Panc1 (cell line): ENCODE measurements at regions not wholly inside any gene's neighbourhood (a gene's known extent, or its start where the extent isn't known, plus 50 kb on each side); places are given as distances from the start of the nearest gene placed in this dataset.

Experiments
- ATAC-seq: fragments of 200-7000 bp; cut with Tn5 transposase; 2 replicates; pipeline ENCODE4 v1.9.1; 2020; ENCODE audit warnings: mild to moderate bottlenecking, moderate library complexity
- BruUV-seq: library from RNA; stranded (reverse); fragments of 400-500 nt; replicated peaks from 2 replicates; lab custom pipeline; 2021; lab: Mats Ljungman, UMichigan
- CTCF ChIA-PET: fragments of 300-600 bp; sonication (Branson Sonifier 250); formaldehyde crosslinking; loops from one replicate; lab custom pipeline; 2022; ENCODE audit warnings: antibody characterized with exemption; lab: Charles Lee
- POLR2A ChIA-PET: fragments of 300-600 bp; sonication (Branson Sonifier 250); formaldehyde crosslinking; loops from one replicate; lab custom pipeline; 2022; ENCODE audit warnings: antibody characterized with exemption; lab: Charles Lee
- DNase-seq: peaks from one replicate; pipeline ENCODE4 v3.0.0-alpha.2; 2010; ENCODE audit warnings: low read depth, low spot score
- H3K27ac ChIP-seq: 2 replicates; pipeline ENCODE4 v1.5.1; 2011; ENCODE audit warnings: mild to moderate bottlenecking, low read length, inconsistent platforms
- H3K27me3 ChIP-seq: fragments of 200-500 bp; sonication (Bioruptor generic); 2 replicates; pipeline ENCODE4 v1.6.0; 2014; ENCODE audit warnings: low read length, inconsistent platforms; ENCODE audit not compliant: control insufficient read depth, insufficient read depth
- H3K36me3 ChIP-seq: fragments of 200-500 bp; sonication (Bioruptor generic); 2 replicates; pipeline ENCODE4 v1.5.1; 2014; ENCODE audit warnings: inconsistent platforms, mild to moderate bottlenecking, low read length, moderate library complexity; ENCODE audit not compliant: control insufficient read depth, insufficient read depth
- H3K4me1 ChIP-seq: 2 replicates; pipeline ENCODE4 v1.5.1; 2011; ENCODE audit warnings: inconsistent platforms, mild to moderate bottlenecking, low read length, moderate library complexity; ENCODE audit not compliant: control insufficient read depth, insufficient read depth
- H3K4me3 ChIP-seq, 2 experiments: 2 replicates each; pipeline ENCODE4 v1.5.1; 2011 to 2012; ENCODE audit warnings: low read depth in 2 of 2, low read length in 2 of 2, mild to moderate bottlenecking in 2 of 2, inconsistent platforms in 1 of 2, moderate library complexity in 1 of 2
- H3K9me3 ChIP-seq: fragments of 200-500 bp; sonication (Bioruptor generic); 2 replicates; pipeline ENCODE4 v1.5.1; 2014; ENCODE audit warnings: low read depth, mild to moderate bottlenecking, inconsistent platforms, low read length, moderate library complexity; ENCODE audit not compliant: control insufficient read depth, insufficient read depth
- CTCF ChIP-seq: fragments of 450-650 bp; IDR thresholded peaks from 2 replicates; pipeline ENCODE4 v1.5.1; 2017; ENCODE audit warnings: mild to moderate bottlenecking
- POLR2AphosphoS5 ChIP-seq: IDR thresholded peaks from 2 replicates; pipeline ENCODE4 v1.6.1; 2012; ENCODE audit warnings: mild to moderate bottlenecking, low read depth, low read length, moderate library complexity
- REST ChIP-seq, 2 experiments: IDR thresholded peaks; 2 replicates each; pipeline ENCODE4 v1.6.1; 2011 to 2012; ENCODE audit warnings: low read depth in 2 of 2, control low read depth in 1 of 2, low read length in 1 of 2, mild to moderate bottlenecking in 1 of 2, moderate library complexity in 1 of 2; ENCODE audit not compliant: insufficient read depth in 1 of 2
- SIN3A ChIP-seq: IDR thresholded peaks from 2 replicates; pipeline ENCODE4 v1.6.1; 2012; ENCODE audit warnings: low read depth, mild to moderate bottlenecking, low read length, moderate library complexity, borderline replicate concordance; ENCODE audit not compliant: insufficient read depth
- TCF7L2 ChIP-seq: IDR thresholded peaks from 2 replicates; pipeline ENCODE4 v1.6.1; 2011; ENCODE audit warnings: mild to moderate bottlenecking, low read depth, low read length, inconsistent platforms
- in situ Hi-C: cut with HindIII; loops from 2 replicates; pipeline ENCODE4 v1.10.0; 2016; ENCODE audit warnings: low sequenced_read_pairs, low pct_unique_long_range_greater_than_20kb
- intact Hi-C: fragments of 100-400 bp; cut with micrococcal nuclease; formaldehyde crosslinking; loops from one replicate; pipeline ENCODE4 v1.10.0; 2022; ENCODE audit not compliant: unreplicated experiment

GRCh38 chr1:5575396-5575940 is 416.8 kb downstream of the NPHP4 start:
- ChIA-PET CTCF (no interaction called here), POLR2A (no interaction called here)
- no peaks in the 10 kb centered on the region for H3K4me1 ChIP-seq
- in situ Hi-C loops = no loop called here
- BruUV-seq = no TSS peak
- ATAC-seq (no peak), DNase-seq (no peak)
- intact Hi-C loops = no loop called here
- TF ChIP-seq SIN3A = no peak
- H3K27ac ChIP-seq = no peak overlapping the region
- H3K9me3 ChIP-seq = no peaks in the 10 kb centered on the region
- no peaks in the 10 kb centered on the region; the same call in 1 of the 2 replicates for H3K27me3 ChIP-seq
- H3K4me3 ChIP-seq = no peak overlapping the region
- no peaks in the 10 kb centered on the region for H3K36me3 ChIP-seq

GRCh38 chr1:5574641-5575040 is 417.6 kb downstream of the NPHP4 start:
- Histone ChIP-seq H3K4me3 (no peak overlapping the region), H3K27ac (no peak overlapping the region), H3K27me3 (no peaks in the 10 kb centered on the region), H3K9me3 (peaks cover 7% of the 10 kb centered on the region; the same call in 1 of the 2 replicates), H3K36me3 (no peaks in the 10 kb centered on the region), H3K4me1 (no peaks in the 10 kb centered on the region)
- in situ Hi-C loops (no loop called here), intact Hi-C loops (no loop called here)
- ChIA-PET CTCF (no interaction called here), POLR2A (no interaction called here)
- no peak for TF ChIP-seq REST (IDR thresholded peaks at IDR 0.05; ENCODE audit: insufficient read depth in 1 of 2, low read depth in 2 of 2, low read length in 1 of 2)
- TF ChIP-seq TCF7L2 = no peak
- no peak for TF ChIP-seq SIN3A
- TF ChIP-seq POLR2AphosphoS5 = no peak
- TF ChIP-seq CTCF = no peak
- no peak for ATAC-seq
- DNase-seq = no peak
- BruUV-seq = no TSS peak

- in situ Hi-C loops (no loop called here), intact Hi-C loops (no loop called here)
- BruUV-seq = no TSS peak
- H3K36me3 ChIP-seq = no peaks in the 10 kb centered on the region
- H3K9me3 ChIP-seq = peaks cover 14% of the 10 kb centered on the region; the same call in 1 of the 2 replicates
- ATAC-seq (no peak), DNase-seq (no peak)
- ChIA-PET POLR2A (no interaction called here), CTCF (no interaction called here)
- TF ChIP-seq POLR2AphosphoS5 (no peak), SIN3A (no peak)
- H3K27ac ChIP-seq = no peak overlapping the region
- no peaks in the 10 kb centered on the region for H3K27me3 ChIP-seq
- H3K4me1 ChIP-seq = no peaks in the 10 kb centered on the region
- H3K4me3 ChIP-seq = no peak overlapping the region
Observed at GRCh38 chr1:5572794-5573193, 419.4 kb downstream of the NPHP4 start.
